HepG2 (cell line): ENCODE measurements at regions not wholly inside any gene's neighbourhood (a gene's known extent, or its start where the extent isn't known, plus 50 kb on each side); places are given as distances from the start of the nearest gene placed in this dataset.

ENCODE experiments used
- ATAC-seq: fragments of 200-7000 bp; cut with Tn5 transposase; 3 replicates; pipeline ENCODE4 v1.9.1; 2020; ENCODE audit warnings: mild to moderate bottlenecking, moderate library complexity
- BruUV-seq: library from RNA; stranded (reverse); fragments of 400-500 nt; replicated peaks from 2 replicates; lab custom pipeline; 2021; lab: Mats Ljungman, UMichigan
- CTCF ChIA-PET: fragments of 300-600 bp; formaldehyde crosslinking; extraction: SDS; loops from one replicate; lab custom pipeline; 2021; ENCODE audit warnings: low total read pairs, inconsistent platforms, low intra/inter-chr PET ratio; lab: Yijun Ruan, JAX
- POLR2A ChIA-PET: fragments of 350-600 bp; sonication (Branson Sonifier 250); formaldehyde crosslinking; loops from one replicate; lab custom pipeline; 2020; ENCODE audit warnings: antibody characterized with exemption, inconsistent platforms; lab: Yijun Ruan, JAX
- DNase-seq: peaks from one replicate; pipeline ENCODE4 v3.0.0-alpha.2; 2015; ENCODE audit warnings: low spot score
- FAIRE-seq: peaks from 3 replicates; lab custom pipeline; 2011; peaks lifted over from hg19 to GRCh38; lab: Jason Lieb, UNC
- H2AFZ ChIP-seq: one replicate; pipeline ENCODE4 v1.6.1; 2011; ENCODE audit warnings: low read length, inconsistent platforms
- H3K27ac ChIP-seq: fragments of 300-600 bp; 3 replicates; pipeline ENCODE4 v1.8.0; 2011; ENCODE audit warnings: mixed run types, mild to moderate bottlenecking, mixed read lengths, low read length, inconsistent platforms; ENCODE audit not compliant: insufficient read depth; ENCODE audit errors: extremely low read length
- H3K27me3 ChIP-seq, 2 experiments: fragments of 200-600 bp in 1 of 2; 2 replicates in 1 of 2; 3 replicates in 1 of 2; pipeline versions ENCODE4 v1.6.0 to v1.8.0; 2011; ENCODE audit warnings: low read length in 2 of 2, mild to moderate bottlenecking in 2 of 2, moderate library complexity in 2 of 2, inconsistent platforms in 1 of 2; ENCODE audit not compliant: insufficient read depth in 2 of 2, control insufficient read depth in 1 of 2
- H3K36me3 ChIP-seq, 2 experiments: fragments of 200-600 bp in 1 of 2; replicated peaks in 1 of 2; 2 replicates in 1 of 2; 3 replicates in 1 of 2; pipeline versions ENCODE4 v1.5.1 to v1.8.0; 2011; ENCODE audit warnings: low read length in 2 of 2, inconsistent platforms in 1 of 2; ENCODE audit not compliant: insufficient read depth in 2 of 2, control insufficient read depth in 1 of 2
- H3K4me1 ChIP-seq: 2 replicates; pipeline ENCODE4 v1.5.1; 2012; ENCODE audit warnings: low read length, inconsistent platforms; ENCODE audit not compliant: insufficient read depth
- H3K4me2 ChIP-seq: 2 replicates; pipeline ENCODE4 v1.6.0; 2011; ENCODE audit warnings: low read depth, low read length, inconsistent platforms
- H3K4me3 ChIP-seq, 3 experiments: fragments of 200-600 bp in 1 of 3; sonication (generic), shearing (Covaris generic) in 1 of 3; replicated peaks in 1 of 3; 2 replicates each; pipeline ENCODE4 v1.5.1; 2011 to 2016; ENCODE audit warnings: low read length in 3 of 3, inconsistent platforms in 2 of 3, low read depth in 2 of 3, mild to moderate bottlenecking in 2 of 3, control low read depth in 1 of 3, mixed read lengths in 1 of 3; ENCODE audit not compliant: insufficient read depth in 1 of 3
- H3K79me2 ChIP-seq: one replicate; pipeline ENCODE4 v1.6.1; 2011; ENCODE audit warnings: low read length, inconsistent platforms; ENCODE audit not compliant: insufficient read depth
- H3K9ac ChIP-seq: 2 replicates; pipeline ENCODE4 v1.6.0; 2011; ENCODE audit warnings: mild to moderate bottlenecking, low read depth, low read length, inconsistent platforms; ENCODE audit not compliant: insufficient read depth
- H3K9me3 ChIP-seq: 2 replicates; pipeline ENCODE4 v1.5.1; 2012; ENCODE audit warnings: mild to moderate bottlenecking, low read length
- H4K20me1 ChIP-seq: 2 replicates; pipeline ENCODE4 v1.6.0; 2011; ENCODE audit warnings: inconsistent platforms, mild to moderate bottlenecking, low read length, moderate library complexity; ENCODE audit not compliant: insufficient read depth
- BRD4 ChIP-seq: sonication (generic); formaldehyde crosslinking; IDR thresholded peaks from 2 replicates; pipeline ENCODE4 v1.4.0; 2020; ENCODE audit warnings: missing genetic modification reagents
- ELK4 ChIP-seq: sonication (generic); formaldehyde crosslinking; IDR thresholded peaks from 2 replicates; pipeline ENCODE4 v1.9.0; 2021; ENCODE audit warnings: missing genetic modification reagents, borderline replicate concordance
- HINFP ChIP-seq: sonication (generic); formaldehyde crosslinking; IDR thresholded peaks from 2 replicates; pipeline ENCODE4 v1.4.0; 2020; ENCODE audit warnings: low read depth, mild to moderate bottlenecking, missing genetic modification reagents
- JARID2 ChIP-seq: sonication (generic); formaldehyde crosslinking; IDR thresholded peaks from 2 replicates; pipeline ENCODE4 v1.8.1; 2023; ENCODE audit warnings: missing genetic modification reagents, inconsistent platforms; ENCODE audit not compliant: insufficient replicate concordance
- KDM1A ChIP-seq: IDR thresholded peaks from 2 replicates; pipeline ENCODE4 v1.6.1; 2016; ENCODE audit warnings: missing compliant biosample characterization
- ZNF225 ChIP-seq: sonication (generic); formaldehyde crosslinking; IDR thresholded peaks from 2 replicates; pipeline ENCODE4 v1.4.0; 2020; ENCODE audit warnings: mild to moderate bottlenecking, missing genetic modification reagents
- ZNF839 ChIP-seq: sonication (generic); formaldehyde crosslinking; IDR thresholded peaks from 2 replicates; pipeline ENCODE4 v1.4.0; 2020; ENCODE audit warnings: missing genetic modification reagents, mild to moderate bottlenecking, borderline replicate concordance
- WGBS: methylation state at CpG from one replicate; pipeline ENCODE4 v1.1.6; 2017; ENCODE audit warnings: low lambda C conversion rate; 5-methylcytosine and 5-hydroxymethylcytosine counted together
- in situ Hi-C: cut with HindIII; loops from 2 replicates; pipeline ENCODE4 v1.10.0; 2017; ENCODE audit warnings: low pct_unique_long_range_greater_than_20kb; ENCODE audit not compliant: extremely low pct_ligation_motif_present
- intact Hi-C: fragments of 100-400 bp; cut with micrococcal nuclease; formaldehyde crosslinking; loops from one replicate; pipeline ENCODE4 v1.10.0; 2022; ENCODE audit not compliant: unreplicated experiment
- TF ChIP-seq, protein P1 (sequence below), 2 experiments: fragments of 450-650 bp in 1 of 2; sonication (generic) in 1 of 2; formaldehyde crosslinking in 1 of 2; IDR thresholded peaks; 2 replicates each; pipeline versions ENCODE4 v1.6.1 to v1.8.0; 2016 to 2022; ENCODE audit warnings: antibody characterized with exemption in 1 of 2, mild to moderate bottlenecking in 1 of 2, missing genetic modification reagents in 1 of 2
- TF ChIP-seq, protein P2 (sequence below): sonication (generic); formaldehyde crosslinking; IDR thresholded peaks from 2 replicates; pipeline ENCODE4 v1.4.0; 2020; ENCODE audit warnings: mild to moderate bottlenecking, missing genetic modification reagents

DNA sequence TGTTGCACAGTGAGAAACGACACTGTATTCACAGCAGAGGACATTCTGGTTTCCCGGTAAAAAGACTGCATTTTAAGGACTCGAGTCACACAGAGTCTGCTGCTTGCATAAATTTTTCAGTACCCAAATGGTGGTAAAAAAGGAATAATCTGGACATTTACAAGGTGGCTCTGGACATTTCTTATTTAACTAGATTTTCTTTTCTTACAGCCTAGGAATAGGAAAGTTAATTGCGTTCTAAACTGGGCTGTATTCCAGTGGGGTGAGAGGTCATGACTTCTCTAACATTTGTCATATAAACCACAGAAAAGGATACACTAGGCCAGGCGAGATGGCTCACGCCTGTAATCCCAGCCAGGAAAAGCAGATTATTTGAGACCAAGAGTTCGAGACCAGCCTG, 237.5 kb upstream of the KLF6 start (continued):
- TF ChIP-seq HINFP (CRISPR knock-in tag), result no peak
- no peak for TF ChIP-seq KDM1A

- no peaks in the 10 kb centered on the region for H3K36me3 ChIP-seq
- H3K4me1 ChIP-seq, result no peaks in the 10 kb centered on the region
- CTCF ChIA-PET, result no interaction called here
- TF ChIP-seq ELK4, result no peak
- TF ChIP-seq, protein P1, sequence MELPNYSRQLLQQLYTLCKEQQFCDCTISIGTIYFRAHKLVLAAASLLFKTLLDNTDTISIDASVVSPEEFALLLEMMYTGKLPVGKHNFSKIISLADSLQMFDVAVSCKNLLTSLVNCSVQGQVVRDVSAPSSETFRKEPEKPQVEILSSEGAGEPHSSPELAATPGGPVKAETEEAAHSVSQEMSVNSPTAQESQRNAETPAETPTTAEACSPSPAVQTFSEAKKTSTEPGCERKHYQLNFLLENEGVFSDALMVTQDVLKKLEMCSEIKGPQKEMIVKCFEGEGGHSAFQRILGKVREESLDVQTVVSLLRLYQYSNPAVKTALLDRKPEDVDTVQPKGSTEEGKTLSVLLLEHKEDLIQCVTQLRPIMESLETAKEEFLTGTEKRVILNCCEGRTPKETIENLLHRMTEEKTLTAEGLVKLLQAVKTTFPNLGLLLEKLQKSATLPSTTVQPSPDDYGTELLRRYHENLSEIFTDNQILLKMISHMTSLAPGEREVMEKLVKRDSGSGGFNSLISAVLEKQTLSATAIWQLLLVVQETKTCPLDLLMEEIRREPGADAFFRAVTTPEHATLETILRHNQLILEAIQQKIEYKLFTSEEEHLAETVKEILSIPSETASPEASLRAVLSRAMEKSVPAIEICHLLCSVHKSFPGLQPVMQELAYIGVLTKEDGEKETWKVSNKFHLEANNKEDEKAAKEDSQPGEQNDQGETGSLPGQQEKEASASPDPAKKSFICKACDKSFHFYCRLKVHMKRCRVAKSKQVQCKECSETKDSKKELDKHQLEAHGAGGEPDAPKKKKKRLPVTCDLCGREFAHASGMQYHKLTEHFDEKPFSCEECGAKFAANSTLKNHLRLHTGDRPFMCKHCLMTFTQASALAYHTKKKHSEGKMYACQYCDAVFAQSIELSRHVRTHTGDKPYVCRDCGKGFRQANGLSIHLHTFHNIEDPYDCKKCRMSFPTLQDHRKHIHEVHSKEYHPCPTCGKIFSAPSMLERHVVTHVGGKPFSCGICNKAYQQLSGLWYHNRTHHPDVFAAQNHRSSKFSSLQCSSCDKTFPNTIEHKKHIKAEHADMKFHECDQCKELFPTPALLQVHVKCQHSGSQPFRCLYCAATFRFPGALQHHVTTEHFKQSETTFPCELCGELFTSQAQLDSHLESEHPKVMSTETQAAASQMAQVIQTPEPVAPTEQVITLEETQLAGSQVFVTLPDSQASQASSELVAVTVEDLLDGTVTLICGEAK (IDR thresholded peaks at IDR 0.05), result no peak
- TF ChIP-seq, protein P1 (CRISPR knock-in tag; IDR thresholded peaks at IDR 0.05), result no peak
- TF ChIP-seq BRD4 (CRISPR knock-in tag), result no peak
- TF ChIP-seq JARID2 (CRISPR knock-in tag), result no peak
- TF ChIP-seq, protein P2, sequence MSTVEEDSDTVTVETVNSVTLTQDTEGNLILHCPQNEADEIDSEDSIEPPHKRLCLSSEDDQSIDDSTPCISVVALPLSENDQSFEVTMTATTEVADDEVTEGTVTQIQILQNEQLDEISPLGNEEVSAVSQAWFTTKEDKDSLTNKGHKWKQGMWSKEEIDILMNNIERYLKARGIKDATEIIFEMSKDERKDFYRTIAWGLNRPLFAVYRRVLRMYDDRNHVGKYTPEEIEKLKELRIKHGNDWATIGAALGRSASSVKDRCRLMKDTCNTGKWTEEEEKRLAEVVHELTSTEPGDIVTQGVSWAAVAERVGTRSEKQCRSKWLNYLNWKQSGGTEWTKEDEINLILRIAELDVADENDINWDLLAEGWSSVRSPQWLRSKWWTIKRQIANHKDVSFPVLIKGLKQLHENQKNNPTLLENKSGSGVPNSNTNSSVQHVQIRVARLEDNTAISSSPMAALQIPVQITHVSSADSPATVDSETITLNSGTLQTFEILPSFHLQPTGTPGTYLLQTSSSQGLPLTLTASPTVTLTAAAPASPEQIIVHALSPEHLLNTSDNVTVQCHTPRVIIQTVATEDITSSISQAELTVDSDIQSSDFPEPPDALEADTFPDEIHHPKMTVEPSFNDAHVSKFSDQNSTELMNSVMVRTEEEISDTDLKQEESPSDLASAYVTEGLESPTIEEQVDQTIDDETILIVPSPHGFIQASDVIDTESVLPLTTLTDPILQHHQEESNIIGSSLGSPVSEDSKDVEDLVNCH, result no peak
- TF ChIP-seq ZNF225 (CRISPR knock-in tag), result no peak
- no peak for TF ChIP-seq ZNF839
Observed at GRCh38 chr10:4020631-4021030, 235.6 kb upstream of the KLF6 start.

More at GRCh38 chr10:4020631-4021030, 235.6 kb upstream of the KLF6 start:
- BruUV-seq, result no TSS peak
- Histone ChIP-seq H3K9ac (no peak overlapping the region), H3K27me3 (peaks cover 0 to 46% of the 10 kb centered on the region in 2 experiments; a peak in 4 of 5 replicates), H2AFZ (no peak overlapping the region), H3K27ac (no peak overlapping the region), H4K20me1 (no peaks in the 10 kb centered on the region), H3K9me3 (no peaks in the 10 kb centered on the region), H3K4me3 (no peak overlapping the region), H3K4me2 (no peak overlapping the region), H3K79me2 (no peaks in the 10 kb centered on the region)
- WGBS, result 17% methylated on average over 5 of the region's 5 CpGs
- ATAC-seq, result no peak
- POLR2A ChIA-PET, result no interaction called here
- FAIRE-seq, result no peak
- intact Hi-C loops (no loop called here), in situ Hi-C loops (no loop called here)
- no peak for DNase-seq
